ENCODE measurements at regions not wholly inside any gene's neighbourhood (a gene's known extent, or its start where the extent isn't known, plus 50 kb on each side); places are given as distances from the start of the nearest gene placed in this dataset.

DNA sequence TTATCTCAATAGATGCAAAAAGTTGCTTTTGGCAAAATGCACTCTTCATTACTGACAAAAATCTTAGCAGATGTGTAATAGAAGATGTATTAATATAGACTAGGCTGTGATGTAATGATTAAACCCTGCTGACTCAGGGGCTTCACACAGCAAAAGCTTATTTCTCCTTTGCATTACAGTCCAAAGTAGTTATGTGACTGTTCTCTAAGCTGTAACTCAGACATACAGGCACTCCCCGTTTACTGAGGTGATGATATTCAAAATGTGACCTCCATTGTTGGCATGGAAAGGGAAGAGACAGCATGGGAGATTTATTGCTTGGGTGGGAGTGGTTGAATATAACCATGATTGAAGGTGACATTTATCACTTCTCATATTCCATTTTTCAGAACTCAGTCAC, 331.5 kb downstream of the SNAPC1 start:
- WGBS, 2 donors, result 60 to 69% methylated on average over 1 of the region's 1 CpG
- no peaks in the 10 kb centered on the region for H3K4me1 ChIP-seq
- H3K4me3 ChIP-seq, result no peak overlapping the region
- no peaks in the 10 kb centered on the region for H3K36me3 ChIP-seq
- H3K27ac ChIP-seq, result no peak overlapping the region
- intact Hi-C loops (cut with DNase I), result no loop called here
- no peaks in the 10 kb centered on the region for H3K9me3 ChIP-seq
- TF ChIP-seq, protein P1, sequence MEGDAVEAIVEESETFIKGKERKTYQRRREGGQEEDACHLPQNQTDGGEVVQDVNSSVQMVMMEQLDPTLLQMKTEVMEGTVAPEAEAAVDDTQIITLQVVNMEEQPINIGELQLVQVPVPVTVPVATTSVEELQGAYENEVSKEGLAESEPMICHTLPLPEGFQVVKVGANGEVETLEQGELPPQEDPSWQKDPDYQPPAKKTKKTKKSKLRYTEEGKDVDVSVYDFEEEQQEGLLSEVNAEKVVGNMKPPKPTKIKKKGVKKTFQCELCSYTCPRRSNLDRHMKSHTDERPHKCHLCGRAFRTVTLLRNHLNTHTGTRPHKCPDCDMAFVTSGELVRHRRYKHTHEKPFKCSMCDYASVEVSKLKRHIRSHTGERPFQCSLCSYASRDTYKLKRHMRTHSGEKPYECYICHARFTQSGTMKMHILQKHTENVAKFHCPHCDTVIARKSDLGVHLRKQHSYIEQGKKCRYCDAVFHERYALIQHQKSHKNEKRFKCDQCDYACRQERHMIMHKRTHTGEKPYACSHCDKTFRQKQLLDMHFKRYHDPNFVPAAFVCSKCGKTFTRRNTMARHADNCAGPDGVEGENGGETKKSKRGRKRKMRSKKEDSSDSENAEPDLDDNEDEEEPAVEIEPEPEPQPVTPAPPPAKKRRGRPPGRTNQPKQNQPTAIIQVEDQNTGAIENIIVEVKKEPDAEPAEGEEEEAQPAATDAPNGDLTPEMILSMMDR (IDR thresholded peaks at IDR 0.05), result no peak
- FAIRE-seq, result no peak
- no peak for ATAC-seq
- DNase-seq, result no peak
- H3K27me3 ChIP-seq, result no peaks in the 10 kb centered on the region

DNA sequence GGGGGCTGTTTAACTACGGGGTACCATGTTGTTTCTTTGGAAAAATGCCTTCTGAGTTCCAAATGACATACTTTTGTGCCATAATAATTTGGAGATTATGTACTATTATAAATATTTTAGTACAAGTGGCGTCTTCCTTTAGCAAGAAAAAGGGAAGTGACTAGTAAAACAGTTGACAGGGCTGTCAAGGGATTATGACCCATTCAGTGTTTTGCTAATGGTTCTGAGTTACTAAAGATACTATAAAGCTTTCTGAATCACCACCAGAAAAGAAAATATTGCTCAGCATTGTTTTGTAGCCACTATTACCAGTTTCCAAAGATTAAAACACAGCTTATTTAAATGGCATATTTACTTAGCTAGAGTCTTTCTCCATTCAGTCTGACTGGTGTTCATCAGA, 334.9 kb downstream of the SNAPC1 start:
- TF ChIP-seq, protein P1 (IDR thresholded peaks at IDR 0.05), result no peak
- FAIRE-seq (no peak), ATAC-seq (no peak), DNase-seq (no peak)
- 72 to 82% methylated on average over 2 of the region's 2 CpGs for WGBS, 2 donors
- no peak overlapping the region for H3K27ac ChIP-seq
- H3K9me3 ChIP-seq, result no peaks in the 10 kb centered on the region
- no peak overlapping the region for H3K4me3 ChIP-seq
- no peaks in the 10 kb centered on the region for H3K4me1 ChIP-seq
- H3K36me3 ChIP-seq, result no peaks in the 10 kb centered on the region
- H3K27me3 ChIP-seq, result no peaks in the 10 kb centered on the region
- intact Hi-C loops (cut with DNase I), result no loop called here

DNA sequence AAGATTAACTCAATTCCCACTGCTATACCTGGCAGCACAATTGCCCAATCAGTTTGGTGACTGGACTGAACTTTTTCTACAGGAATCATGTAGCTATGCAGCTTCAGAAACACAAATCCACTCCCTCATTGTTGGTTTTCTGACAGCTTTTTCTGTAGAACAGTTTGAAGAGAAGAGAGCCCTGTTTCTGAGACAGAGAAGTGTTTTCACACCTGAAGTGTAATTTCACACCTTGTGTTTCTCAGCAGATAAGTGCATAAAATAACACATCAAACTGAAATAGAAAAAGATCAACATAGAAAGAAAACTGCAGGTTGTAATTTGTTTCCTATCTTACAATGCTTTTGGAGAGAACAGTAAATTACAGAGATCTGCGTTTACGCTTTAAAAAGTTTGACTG, 335.6 kb downstream of the SNAPC1 start:
- WGBS, 2 donors, result 73 to 76% methylated on average over 2 of the region's 2 CpGs
- intact Hi-C loops (cut with DNase I), result no loop called here
- DNase-seq, result no peak
- no peak overlapping the region for H3K4me3 ChIP-seq
- H3K27ac ChIP-seq, result no peak overlapping the region
- no peaks in the 10 kb centered on the region for H3K27me3 ChIP-seq
- H3K36me3 ChIP-seq, result no peaks in the 10 kb centered on the region
- TF ChIP-seq, protein P1 (IDR thresholded peaks at IDR 0.05), result no peak
- no peak for FAIRE-seq
- no peak for ATAC-seq
- H3K4me1 ChIP-seq, result no peaks in the 10 kb centered on the region
- H3K9me3 ChIP-seq, result no peaks in the 10 kb centered on the region

DNA sequence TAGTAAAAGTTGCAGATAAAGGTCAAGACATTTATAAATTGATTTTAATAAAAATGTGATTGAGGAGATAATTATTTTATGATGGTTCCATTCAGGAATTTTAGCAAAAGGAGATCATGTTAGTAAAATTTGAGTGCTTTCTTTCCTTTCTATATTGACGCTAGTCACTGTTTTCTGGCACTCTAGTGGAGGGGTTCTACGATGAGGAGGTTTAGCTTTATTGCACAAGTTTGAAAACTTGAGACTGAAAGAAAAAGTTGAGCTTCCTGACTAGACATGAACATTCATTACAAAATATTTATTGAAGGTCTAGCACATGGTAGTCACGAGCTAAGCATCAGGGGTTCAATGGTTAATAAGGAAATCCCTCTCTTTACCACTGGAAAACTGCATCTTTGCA, 336.1 kb downstream of the SNAPC1 start:
- DNase-seq (no peak), FAIRE-seq (no peak), ATAC-seq (no peak)
- Histone ChIP-seq H3K27ac (no peak overlapping the region), H3K4me1 (no peaks in the 10 kb centered on the region), H3K27me3 (no peaks in the 10 kb centered on the region), H3K4me3 (no peak overlapping the region), H3K36me3 (no peaks in the 10 kb centered on the region), H3K9me3 (no peaks in the 10 kb centered on the region)
- TF ChIP-seq, protein P1 (IDR thresholded peaks at IDR 0.05), result no peak
- WGBS, 2 donors, result 75 to 77% methylated on average over 3 of the region's 3 CpGs
- intact Hi-C loops (cut with DNase I), result no loop called here

DNA sequence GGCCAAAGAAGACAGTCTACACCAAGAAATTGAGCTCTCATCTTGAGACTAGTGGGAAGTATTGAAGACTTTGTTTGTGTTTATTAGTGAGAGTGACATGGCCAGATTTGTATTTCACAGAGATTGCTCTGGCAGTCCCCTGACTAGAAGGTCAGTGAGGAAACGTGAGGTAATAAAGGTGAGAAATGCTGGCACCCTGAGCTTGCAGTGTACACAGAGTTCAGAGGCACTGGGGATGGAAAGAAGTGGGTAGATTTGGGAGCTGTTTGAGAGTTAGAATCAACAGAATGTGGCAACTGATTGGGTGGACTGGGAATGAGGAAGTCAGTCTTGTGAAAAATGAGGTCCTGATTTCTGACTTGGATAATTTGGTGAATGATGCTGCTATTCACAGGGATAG, 336.9 kb downstream of the SNAPC1 start:
- no peak for ATAC-seq
- TF ChIP-seq, protein P1 (IDR thresholded peaks at IDR 0.05), result no peak
- H3K4me1 ChIP-seq, result no peaks in the 10 kb centered on the region
- no peak for FAIRE-seq
- no peaks in the 10 kb centered on the region for H3K9me3 ChIP-seq
- intact Hi-C loops (cut with DNase I), result no loop called here
- DNase-seq, result no peak
- 32 to 36% methylated on average over 1 of the region's 1 CpG for WGBS, 2 donors
- no peaks in the 10 kb centered on the region for H3K27me3 ChIP-seq
- H3K27ac ChIP-seq, result no peak overlapping the region
- H3K36me3 ChIP-seq, result no peaks in the 10 kb centered on the region
- H3K4me3 ChIP-seq, result no peak overlapping the region
